ENCODE measurements at regions not wholly inside any gene's neighbourhood (a gene's known extent, or its start where the extent isn't known, plus 50 kb on each side); places are given as distances from the start of the nearest gene placed in this dataset.

DNA sequence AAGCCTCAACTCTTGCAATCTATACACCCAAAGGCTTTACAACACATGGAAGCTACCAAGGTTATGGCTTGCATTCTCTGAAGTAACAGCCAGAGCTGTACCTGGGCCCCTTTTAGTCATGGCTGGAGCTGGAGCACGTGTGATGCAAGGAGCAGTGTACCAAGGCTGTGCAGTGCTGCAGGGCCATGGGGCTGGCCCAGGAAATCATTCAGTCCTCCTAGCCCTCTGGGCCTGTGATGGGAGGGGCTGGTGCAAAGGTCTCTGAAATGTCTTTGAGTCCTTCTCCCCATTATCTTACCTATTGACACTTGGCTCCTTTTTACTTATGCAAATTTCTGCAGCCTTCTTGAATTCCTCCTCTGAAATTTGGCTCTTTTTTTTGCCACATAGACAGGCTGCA, 500.1 kb upstream of the FAM47C start:
- no peak overlapping the region for H3K27ac ChIP-seq
- TF ChIP-seq, protein P1, sequence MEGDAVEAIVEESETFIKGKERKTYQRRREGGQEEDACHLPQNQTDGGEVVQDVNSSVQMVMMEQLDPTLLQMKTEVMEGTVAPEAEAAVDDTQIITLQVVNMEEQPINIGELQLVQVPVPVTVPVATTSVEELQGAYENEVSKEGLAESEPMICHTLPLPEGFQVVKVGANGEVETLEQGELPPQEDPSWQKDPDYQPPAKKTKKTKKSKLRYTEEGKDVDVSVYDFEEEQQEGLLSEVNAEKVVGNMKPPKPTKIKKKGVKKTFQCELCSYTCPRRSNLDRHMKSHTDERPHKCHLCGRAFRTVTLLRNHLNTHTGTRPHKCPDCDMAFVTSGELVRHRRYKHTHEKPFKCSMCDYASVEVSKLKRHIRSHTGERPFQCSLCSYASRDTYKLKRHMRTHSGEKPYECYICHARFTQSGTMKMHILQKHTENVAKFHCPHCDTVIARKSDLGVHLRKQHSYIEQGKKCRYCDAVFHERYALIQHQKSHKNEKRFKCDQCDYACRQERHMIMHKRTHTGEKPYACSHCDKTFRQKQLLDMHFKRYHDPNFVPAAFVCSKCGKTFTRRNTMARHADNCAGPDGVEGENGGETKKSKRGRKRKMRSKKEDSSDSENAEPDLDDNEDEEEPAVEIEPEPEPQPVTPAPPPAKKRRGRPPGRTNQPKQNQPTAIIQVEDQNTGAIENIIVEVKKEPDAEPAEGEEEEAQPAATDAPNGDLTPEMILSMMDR (conservative IDR thresholded peaks at IDR 0.05): no peak

DNA sequence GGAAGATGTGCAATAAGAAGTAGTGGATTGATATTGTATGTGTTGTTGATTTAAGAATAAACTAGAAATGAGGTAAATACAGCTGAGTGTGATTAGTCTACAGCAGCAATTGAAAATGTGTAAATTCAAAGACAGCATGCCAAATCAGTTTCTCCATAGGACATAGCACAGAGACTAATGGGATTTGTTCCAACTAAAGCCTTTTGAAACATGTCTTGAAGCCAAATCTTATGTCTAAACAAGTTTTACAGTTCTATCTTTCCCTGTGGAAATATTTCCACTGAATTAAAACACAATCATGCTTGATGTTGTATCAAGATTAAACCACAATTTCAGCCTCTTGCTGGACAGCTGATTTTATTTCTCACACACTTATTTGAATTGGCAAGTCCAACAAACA, 497.4 kb upstream of the FAM47C start:
- TF ChIP-seq, protein P1 (conservative IDR thresholded peaks at IDR 0.05): no peak
- H3K27ac ChIP-seq: no peak overlapping the region

DNA sequence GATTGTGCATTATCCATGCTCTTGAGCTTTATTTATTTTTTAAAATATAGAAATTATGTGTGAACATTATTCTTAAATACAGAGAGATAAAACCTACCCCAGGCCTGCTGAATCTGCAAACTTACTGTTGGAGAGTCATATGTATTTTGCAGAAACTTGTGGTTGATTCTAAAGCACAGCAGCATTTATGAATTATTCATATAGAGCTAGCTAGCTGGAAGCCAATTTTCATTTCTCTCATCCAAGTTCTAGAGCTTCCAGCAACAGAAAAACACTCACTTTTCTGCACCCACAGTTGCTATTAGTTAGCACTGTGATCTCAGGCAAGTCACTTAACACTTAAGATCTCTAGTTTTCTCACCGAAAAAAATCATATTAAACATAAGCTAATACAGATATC, 479.5 kb upstream of the FAM47C start:
- peak overlapping the region; percentile 43 for H3K27ac ChIP-seq
- TF ChIP-seq, protein P1 (conservative IDR thresholded peaks at IDR 0.05): no peak

DNA sequence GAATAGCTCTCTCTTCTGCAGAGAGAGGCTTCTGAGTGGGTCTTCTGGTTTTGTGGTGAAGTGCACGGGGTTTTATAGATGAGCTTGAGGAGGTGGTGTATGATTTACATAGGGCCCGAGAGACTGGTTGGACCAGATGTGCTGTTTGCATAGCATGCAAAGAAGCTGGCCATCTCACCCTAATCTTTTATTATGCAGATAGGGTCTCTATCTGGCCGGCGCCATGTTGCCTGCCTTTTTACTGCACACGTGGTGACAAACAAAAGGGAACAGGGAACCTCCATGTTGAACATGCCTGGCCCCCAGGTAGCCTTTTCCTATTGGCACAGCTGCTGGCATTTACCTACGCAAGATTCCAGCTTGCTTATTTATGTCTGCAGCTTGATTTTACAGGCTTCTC, 473.3 kb upstream of the FAM47C start:
- H3K27ac ChIP-seq: peak overlapping the region; percentile 94
- TF ChIP-seq, protein P1 (conservative IDR thresholded peaks at IDR 0.05): no peak

DNA sequence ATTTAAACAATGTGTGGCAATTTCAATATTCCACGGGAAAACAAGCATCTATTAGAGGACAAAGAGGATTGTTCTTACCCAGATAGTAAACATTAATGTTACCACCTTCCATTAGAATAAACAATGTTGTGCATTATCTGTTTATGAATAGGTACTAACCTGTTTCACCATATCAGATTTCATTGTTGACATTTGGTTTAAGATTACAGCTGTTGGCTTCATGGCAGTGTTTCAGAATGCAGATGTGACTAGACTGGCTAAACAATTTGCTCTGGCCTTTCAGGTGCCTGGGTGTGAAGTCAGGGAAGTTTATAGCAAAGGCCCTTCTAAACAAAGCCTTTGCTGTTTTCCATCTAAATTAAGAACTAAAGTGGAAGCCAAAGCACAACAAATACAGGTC, 464.7 kb upstream of the FAM47C start:
- no peak overlapping the region for H3K27ac ChIP-seq
- TF ChIP-seq, protein P1 (conservative IDR thresholded peaks at IDR 0.05): no peak

DNA sequence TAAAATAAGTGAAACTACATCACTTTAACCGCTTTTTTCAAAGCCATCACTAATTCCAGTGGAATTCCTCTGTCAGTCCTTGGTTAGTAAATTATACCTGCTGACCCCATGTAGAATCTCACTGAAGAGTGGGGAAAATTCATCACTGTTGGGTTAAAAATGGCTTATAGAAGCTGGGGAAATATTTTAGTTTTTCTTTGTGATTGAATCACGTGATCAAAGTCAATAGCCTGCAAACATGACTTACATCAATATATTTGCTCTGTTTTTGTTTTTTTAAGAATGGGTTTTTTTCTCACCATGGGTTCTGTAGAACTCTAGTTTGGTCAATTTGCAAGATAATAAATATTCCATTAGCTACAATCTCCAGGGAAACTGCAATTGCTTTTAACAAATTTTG, 445.2 kb upstream of the FAM47C start:
- TF ChIP-seq, protein P1 (conservative IDR thresholded peaks at IDR 0.05): no peak
- no peak overlapping the region for H3K27ac ChIP-seq

DNA sequence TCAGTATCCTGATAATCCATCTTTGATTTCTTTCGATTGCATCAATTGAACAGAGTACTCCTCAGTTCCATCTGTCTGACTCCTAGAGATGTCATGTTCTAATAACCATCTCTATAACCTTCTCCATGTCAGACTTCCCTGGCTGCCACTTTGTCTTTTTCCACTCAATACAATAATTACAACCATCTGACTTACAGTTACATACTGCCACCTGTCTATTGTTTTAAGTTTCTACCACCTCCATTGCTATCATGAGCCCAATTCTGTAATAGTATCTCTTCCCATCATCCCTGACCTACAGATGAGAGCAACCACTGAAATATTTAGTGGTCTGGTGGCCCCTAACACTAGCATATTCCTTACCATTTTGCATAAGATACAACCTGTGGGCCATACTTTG, 439.2 kb upstream of the FAM47C start:
- H3K27ac ChIP-seq: no peak overlapping the region
- TF ChIP-seq, protein P1 (conservative IDR thresholded peaks at IDR 0.05): peak; percentile 52

DNA sequence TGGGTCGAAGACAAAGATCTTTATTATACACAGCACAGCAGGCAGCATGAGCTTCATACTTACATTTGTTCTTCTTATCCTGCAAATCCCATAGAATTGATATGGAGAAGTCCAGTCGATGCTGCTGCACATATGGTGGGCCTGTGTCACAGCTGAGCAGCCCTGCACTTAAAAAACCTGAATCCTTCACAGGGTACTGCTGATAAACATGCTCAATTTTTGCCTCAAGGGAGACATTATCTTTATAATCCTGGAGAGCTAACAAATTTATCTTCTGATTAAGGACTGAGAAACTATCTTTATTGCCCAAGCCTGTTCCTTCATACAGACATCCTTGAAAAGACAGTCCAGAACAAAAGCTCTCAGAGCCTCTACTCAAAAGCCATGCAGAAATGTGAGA, 434.4 kb upstream of the FAM47C start:
- TF ChIP-seq, protein P1 (conservative IDR thresholded peaks at IDR 0.05): no peak
- H3K27ac ChIP-seq: no peak overlapping the region; the same call in 1 of the 2 replicates
